Cardiac fibroblast (primary cell): ENCODE measurements at regions not wholly inside any gene's neighbourhood (a gene's known extent, or its start where the extent isn't known, plus 50 kb on each side); places are given as distances from the start of the nearest gene placed in this dataset.

Experiments used
- DNase-seq, 2 donors: peaks; one replicate each; pipeline versions ENCODE4 v3.0.0 to v3.0.0-alpha.2; 2010; ENCODE audit warnings: low read depth in 2 of 2
- H3K4me3 ChIP-seq, 2 donors: replicated peaks in 1 of 2; 1 replicate in 1 of 2; 2 replicates in 1 of 2; pipeline ENCODE4 v1.5.1; 2011; ENCODE audit warnings: low read depth in 2 of 2, low read length in 2 of 2, mild to moderate bottlenecking in 2 of 2, moderate library complexity in 1 of 2
- TF ChIP-seq, protein P1 (sequence below): IDR thresholded peaks from one replicate; pipeline ENCODE4 v1.5.1; 2011; ENCODE audit warnings: low read depth, mild to moderate bottlenecking, low read length, inconsistent platforms

DNA sequence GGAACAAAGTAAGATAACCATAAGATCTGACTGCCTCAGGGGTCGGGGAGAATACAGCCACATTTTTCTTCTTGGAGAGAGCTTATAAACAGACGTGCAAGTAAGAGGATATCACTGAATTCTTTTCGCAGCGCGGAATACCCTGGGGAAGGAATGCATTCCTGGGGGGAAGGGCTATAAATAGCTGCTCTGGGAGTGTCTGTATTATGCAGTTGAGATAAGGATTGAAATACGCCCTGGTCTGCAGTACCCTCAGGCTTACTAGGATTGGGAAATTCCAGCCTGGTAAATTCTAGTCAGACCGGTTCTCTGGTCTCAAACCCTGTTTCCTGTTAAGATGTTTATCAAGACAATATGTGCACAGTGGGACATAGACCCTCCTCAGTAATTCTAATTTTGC, 1491.7 kb upstream of the RAG2 start:
- DNase-seq: peak; percentile 20 to 87
- H3K4me3 ChIP-seq: no peak overlapping the region
- TF ChIP-seq, protein P1, sequence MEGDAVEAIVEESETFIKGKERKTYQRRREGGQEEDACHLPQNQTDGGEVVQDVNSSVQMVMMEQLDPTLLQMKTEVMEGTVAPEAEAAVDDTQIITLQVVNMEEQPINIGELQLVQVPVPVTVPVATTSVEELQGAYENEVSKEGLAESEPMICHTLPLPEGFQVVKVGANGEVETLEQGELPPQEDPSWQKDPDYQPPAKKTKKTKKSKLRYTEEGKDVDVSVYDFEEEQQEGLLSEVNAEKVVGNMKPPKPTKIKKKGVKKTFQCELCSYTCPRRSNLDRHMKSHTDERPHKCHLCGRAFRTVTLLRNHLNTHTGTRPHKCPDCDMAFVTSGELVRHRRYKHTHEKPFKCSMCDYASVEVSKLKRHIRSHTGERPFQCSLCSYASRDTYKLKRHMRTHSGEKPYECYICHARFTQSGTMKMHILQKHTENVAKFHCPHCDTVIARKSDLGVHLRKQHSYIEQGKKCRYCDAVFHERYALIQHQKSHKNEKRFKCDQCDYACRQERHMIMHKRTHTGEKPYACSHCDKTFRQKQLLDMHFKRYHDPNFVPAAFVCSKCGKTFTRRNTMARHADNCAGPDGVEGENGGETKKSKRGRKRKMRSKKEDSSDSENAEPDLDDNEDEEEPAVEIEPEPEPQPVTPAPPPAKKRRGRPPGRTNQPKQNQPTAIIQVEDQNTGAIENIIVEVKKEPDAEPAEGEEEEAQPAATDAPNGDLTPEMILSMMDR: no peak

DNA sequence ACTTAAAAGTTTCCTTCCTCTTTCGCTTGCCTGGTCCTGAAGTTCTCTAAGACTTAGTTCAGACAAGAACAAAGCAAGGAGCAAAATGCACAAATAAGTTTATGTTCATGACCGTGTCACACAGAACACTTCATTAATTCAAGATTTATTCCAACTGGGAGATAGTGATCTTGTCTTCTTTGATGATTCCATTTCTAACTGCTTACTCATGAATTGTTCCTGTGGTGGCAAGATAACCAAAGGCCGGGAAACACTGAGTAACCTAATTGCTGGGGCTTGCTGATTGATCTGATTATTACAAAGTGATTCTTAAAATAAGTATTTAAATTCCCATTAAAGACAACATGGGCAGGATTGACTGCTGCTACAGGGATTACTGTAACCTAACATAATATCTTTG, 1462.9 kb upstream of the RAG2 start:
- DNase-seq: no peak
- TF ChIP-seq, protein P1: no peak
- H3K4me3 ChIP-seq: no peak overlapping the region

DNA sequence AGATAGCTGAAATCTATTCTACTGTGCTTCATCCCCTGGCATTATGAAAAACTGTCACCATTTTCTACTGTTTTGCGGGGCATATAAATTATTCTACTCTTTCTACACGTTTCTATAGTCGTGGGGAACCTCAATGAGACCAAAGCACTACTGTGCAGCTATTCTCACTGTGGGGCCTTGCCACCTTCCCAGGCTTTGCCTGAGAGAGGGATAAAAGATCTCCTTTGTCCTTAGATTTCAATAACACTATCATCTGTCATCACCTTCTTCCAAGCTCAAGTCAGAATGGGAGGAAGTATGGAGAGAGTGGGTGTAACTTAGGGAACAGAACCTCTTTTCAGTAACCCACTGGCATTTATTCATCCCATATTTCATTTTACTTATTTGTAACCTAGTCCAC, 1462.1 kb upstream of the RAG2 start:
- DNase-seq: no peak

DNA sequence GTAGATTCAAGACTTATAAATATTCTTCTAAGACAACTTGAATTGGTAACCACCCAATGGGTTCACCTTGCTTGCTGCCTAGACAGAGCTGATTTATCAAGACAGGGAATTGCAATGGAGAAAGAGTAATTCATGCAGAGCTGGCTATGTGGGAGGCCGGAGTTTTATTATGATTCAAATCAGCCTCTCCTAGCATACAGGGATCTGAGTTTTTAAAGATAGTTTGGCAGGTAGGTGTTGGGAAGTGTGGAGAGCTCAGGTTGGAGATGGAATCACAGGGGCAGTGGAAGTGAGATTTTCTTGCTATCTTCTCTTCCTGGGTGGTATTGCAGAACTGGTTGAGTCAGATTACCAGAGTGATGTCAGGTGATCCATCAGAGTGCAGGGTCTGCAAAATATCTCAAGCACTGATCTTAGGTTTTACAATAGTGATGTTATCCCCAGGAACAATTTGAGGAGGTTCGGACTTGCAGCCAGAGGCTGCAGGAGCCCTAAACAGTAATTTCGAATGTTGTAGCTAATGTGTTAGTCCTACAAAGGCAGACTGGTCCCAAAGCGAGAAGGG, 1448.6 kb upstream of the RAG2 start:
- TF ChIP-seq, protein P1: no peak
- H3K4me3 ChIP-seq: no peak overlapping the region
- no peak for DNase-seq

More for the DNA sequence above, 1462.1 kb upstream of the RAG2 start:
- no peak overlapping the region for H3K4me3 ChIP-seq
- TF ChIP-seq, protein P1: no peak

DNA sequence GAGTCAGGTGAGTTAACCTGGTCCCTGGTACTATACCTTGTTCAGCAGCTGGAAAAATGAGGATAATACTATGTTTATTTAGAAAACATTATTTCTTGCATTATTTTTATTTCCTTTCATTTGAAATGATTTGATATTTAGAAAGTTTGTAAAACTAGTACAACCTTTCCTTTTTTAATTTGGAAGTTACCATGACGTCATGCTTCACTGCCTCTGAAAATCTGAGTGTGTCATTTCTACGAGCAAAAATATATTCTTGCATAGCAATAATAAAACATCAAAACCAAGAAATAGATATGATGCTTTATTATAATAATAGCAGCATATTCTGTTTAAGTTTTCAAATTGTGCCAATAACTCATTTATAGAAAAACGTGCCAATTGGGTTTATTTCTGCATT, 1445.0 kb upstream of the RAG2 start:
- no peak for DNase-seq
- TF ChIP-seq, protein P1: no peak

DNA sequence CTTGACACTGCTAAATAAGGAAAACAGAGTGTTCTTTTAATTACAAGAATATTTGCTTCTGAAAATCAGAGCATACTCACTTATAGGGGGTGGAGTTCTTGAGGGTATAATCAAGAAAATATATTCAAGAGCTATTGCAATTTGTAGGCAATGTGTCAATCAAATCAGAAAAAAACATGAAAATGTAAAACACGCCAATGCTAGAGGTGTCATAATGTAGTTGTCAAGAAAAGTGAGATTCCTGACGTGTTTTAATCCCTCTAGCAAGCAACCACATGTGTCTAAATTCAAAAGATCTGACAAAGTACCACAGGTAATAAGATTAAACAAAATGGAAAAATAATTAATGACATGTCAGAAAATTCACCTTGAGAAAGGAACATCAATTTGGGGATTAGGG, 1440.7 kb upstream of the RAG2 start:
- H3K4me3 ChIP-seq: no peak overlapping the region
- TF ChIP-seq, protein P1: no peak
- DNase-seq: no peak

More for the DNA sequence above, 1445.0 kb upstream of the RAG2 start:
- no peak overlapping the region for H3K4me3 ChIP-seq
